Mammary epithelial cell (primary cell): ENCODE measurements at regions not wholly inside any gene's neighbourhood (a gene's known extent, or its start where the extent isn't known, plus 50 kb on each side); places are given as distances from the start of the nearest gene placed in this dataset.

Source experiments
- EZH2 ChIP-seq: IDR thresholded peaks from 2 replicates; pipeline ENCODE4 v1.6.1; 2012; ENCODE audit warnings: low read length, inconsistent platforms, borderline replicate concordance
- TF ChIP-seq, protein P1 (sequence below), 2 donors: IDR thresholded peaks in 1 of 2; conservative IDR thresholded peaks in 1 of 2; 2 replicates each; pipeline ENCODE4 v1.5.1; 2011 to 2012; ENCODE audit warnings: inconsistent platforms in 2 of 2, low read length in 2 of 2, mild to moderate bottlenecking in 2 of 2, control low read depth in 1 of 2, low read depth in 1 of 2; ENCODE audit not compliant: insufficient read depth in 1 of 2; ENCODE audit errors: extremely low read depth in 1 of 2

DNA sequence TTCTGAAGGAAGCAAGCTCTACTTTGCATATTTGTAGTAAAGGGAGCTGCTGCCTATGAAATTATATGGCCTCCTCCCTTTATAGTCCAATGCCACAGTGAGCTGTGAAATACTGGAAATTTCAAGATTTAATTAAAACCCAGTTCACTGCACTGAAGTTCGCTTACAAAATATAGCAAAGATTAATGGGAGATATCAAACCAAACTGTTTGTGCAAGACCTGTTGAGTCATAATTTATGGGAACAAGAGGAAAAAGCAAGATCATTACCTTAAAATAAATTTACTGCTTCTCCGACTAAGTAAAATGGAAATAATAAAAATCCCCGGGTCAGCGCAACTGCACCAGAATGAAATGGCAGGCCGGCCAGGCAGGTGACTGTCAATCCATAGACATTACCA lies 215.5 kb upstream of the RAB6C start:
- TF ChIP-seq, protein P1, sequence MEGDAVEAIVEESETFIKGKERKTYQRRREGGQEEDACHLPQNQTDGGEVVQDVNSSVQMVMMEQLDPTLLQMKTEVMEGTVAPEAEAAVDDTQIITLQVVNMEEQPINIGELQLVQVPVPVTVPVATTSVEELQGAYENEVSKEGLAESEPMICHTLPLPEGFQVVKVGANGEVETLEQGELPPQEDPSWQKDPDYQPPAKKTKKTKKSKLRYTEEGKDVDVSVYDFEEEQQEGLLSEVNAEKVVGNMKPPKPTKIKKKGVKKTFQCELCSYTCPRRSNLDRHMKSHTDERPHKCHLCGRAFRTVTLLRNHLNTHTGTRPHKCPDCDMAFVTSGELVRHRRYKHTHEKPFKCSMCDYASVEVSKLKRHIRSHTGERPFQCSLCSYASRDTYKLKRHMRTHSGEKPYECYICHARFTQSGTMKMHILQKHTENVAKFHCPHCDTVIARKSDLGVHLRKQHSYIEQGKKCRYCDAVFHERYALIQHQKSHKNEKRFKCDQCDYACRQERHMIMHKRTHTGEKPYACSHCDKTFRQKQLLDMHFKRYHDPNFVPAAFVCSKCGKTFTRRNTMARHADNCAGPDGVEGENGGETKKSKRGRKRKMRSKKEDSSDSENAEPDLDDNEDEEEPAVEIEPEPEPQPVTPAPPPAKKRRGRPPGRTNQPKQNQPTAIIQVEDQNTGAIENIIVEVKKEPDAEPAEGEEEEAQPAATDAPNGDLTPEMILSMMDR (conservative IDR thresholded peaks at IDR 0.05 in 1 of 2, IDR thresholded peaks at IDR 0.05 in 1 of 2; ENCODE audit: extremely low read depth in 1 of 2, insufficient read depth in 1 of 2, low read depth in 1 of 2, low read length in 2 of 2): no peak
- no peak for TF ChIP-seq EZH2
